ENCODE measurements at regions not wholly inside any gene's neighbourhood (a gene's known extent, or its start where the extent isn't known, plus 50 kb on each side); places are given as distances from the start of the nearest gene placed in this dataset.

GRCh38 chr1:228814176-228814575 is 78.9 kb downstream of the RHOU start:
- TF ChIP-seq CTCF (IDR thresholded peaks at IDR 0.05): no peak
- peaks cover 22% of the 10 kb centered on the region for H3K4me1 ChIP-seq (ENCODE audit: control insufficient read depth, insufficient read depth, low read length)
- H3K27me3 ChIP-seq (ENCODE audit: control insufficient read depth, insufficient read depth, low read length): no peaks in the 10 kb centered on the region
- Mint-ChIP-seq H3K27ac (no peak overlapping the region), H3K27me3 (ENCODE audit: low read depth in 2 of 2) (peaks cover 0 to 3% of the 10 kb centered on the region in 2 donors), H3K9me3 (no peaks in the 10 kb centered on the region), H3K4me3 (no peak overlapping the region), H3K4me1 (peaks cover 0 to 7% of the 10 kb centered on the region in 2 donors), H3K36me3 (no peaks in the 10 kb centered on the region)
- no peaks in the 10 kb centered on the region for H3K9me3 ChIP-seq (ENCODE audit: control insufficient read depth, insufficient read depth, low read length)
- DNase-seq (no peak), ATAC-seq (no peak)
- no peak overlapping the region for H3K27ac ChIP-seq (ENCODE audit: low read length)
- intact Hi-C loops (cut with micrococcal nuclease): no loop called here
- 74% methylated on average over 3 of the region's 4 CpGs for WGBS (ENCODE audit: insufficient coverage)
- H3K36me3 ChIP-seq (ENCODE audit: control insufficient read depth, insufficient read depth, low read length): no peaks in the 10 kb centered on the region
- H3K4me3 ChIP-seq (ENCODE audit: low read length): no peak overlapping the region

- H3K27me3 Mint-ChIP-seq (ENCODE audit: low read depth in 2 of 2): peaks cover 0 to 18% of the 10 kb centered on the region in 2 donors
- WGBS (ENCODE audit: insufficient coverage): 90% methylated on average over 7 of the region's 7 CpGs
- intact Hi-C loops (cut with micrococcal nuclease): no loop called here
Measured at GRCh38 chr1:228818296-228818695, 83.0 kb downstream of the RHOU start.

GRCh38 chr1:228818928-228819630 is 83.8 kb downstream of the RHOU start:
- Histone ChIP-seq H3K9me3 (ENCODE audit: control insufficient read depth, insufficient read depth, low read length) (no peaks in the 10 kb centered on the region), H3K27me3 (ENCODE audit: control insufficient read depth, insufficient read depth, low read length) (no peaks in the 10 kb centered on the region), H3K36me3 (ENCODE audit: control insufficient read depth, insufficient read depth, low read length) (no peaks in the 10 kb centered on the region), H3K4me1 (ENCODE audit: control insufficient read depth, insufficient read depth, low read length) (no peaks in the 10 kb centered on the region), H3K4me3 (ENCODE audit: low read length) (no peak overlapping the region), H3K27ac (ENCODE audit: low read length) (no peak overlapping the region)
- no peak for DNase-seq
- Mint-ChIP-seq H3K27me3 (ENCODE audit: low read depth in 2 of 2) (peaks cover 0 to 18% of the 10 kb centered on the region in 2 donors), H3K4me1 (no peaks in the 10 kb centered on the region), H3K36me3 (no peaks in the 10 kb centered on the region), H3K9me3 (no peaks in the 10 kb centered on the region), H3K27ac (no peak overlapping the region), H3K4me3 (no peak overlapping the region)
- intact Hi-C loops (cut with micrococcal nuclease): no loop called here
- 94% methylated on average over 5 of the region's 6 CpGs for WGBS (ENCODE audit: insufficient coverage)
- ATAC-seq: no peak
- TF ChIP-seq CTCF (IDR thresholded peaks at IDR 0.05): no peak

More at GRCh38 chr1:228818296-228818695, 83.0 kb downstream of the RHOU start:
- H3K9me3 ChIP-seq (ENCODE audit: control insufficient read depth, insufficient read depth, low read length): no peaks in the 10 kb centered on the region
- ATAC-seq (no peak), DNase-seq (no peak)
- no peak overlapping the region for H3K4me3 ChIP-seq (ENCODE audit: low read length)
- H3K4me1 ChIP-seq (ENCODE audit: control insufficient read depth, insufficient read depth, low read length): no peaks in the 10 kb centered on the region
- no peak overlapping the region for H3K27ac Mint-ChIP-seq
- no peak for TF ChIP-seq CTCF (IDR thresholded peaks at IDR 0.05)
- H3K9me3 Mint-ChIP-seq: no peaks in the 10 kb centered on the region
- H3K27me3 ChIP-seq (ENCODE audit: control insufficient read depth, insufficient read depth, low read length): no peaks in the 10 kb centered on the region
- no peaks in the 10 kb centered on the region for H3K36me3 Mint-ChIP-seq
- no peaks in the 10 kb centered on the region for H3K36me3 ChIP-seq (ENCODE audit: control insufficient read depth, insufficient read depth, low read length)
- H3K4me1 Mint-ChIP-seq: no peaks in the 10 kb centered on the region
- no peak overlapping the region for H3K4me3 Mint-ChIP-seq
- no peak overlapping the region for H3K27ac ChIP-seq (ENCODE audit: low read length)

- Mint-ChIP-seq H3K9me3 (no peaks in the 10 kb centered on the region), H3K36me3 (peaks cover 7% of the 10 kb centered on the region), H3K27me3 (ENCODE audit: low read depth in 2 of 2) (peaks cover 4 to 31% of the 10 kb centered on the region in 2 donors), H3K4me1 (peaks cover 5 to 7% of the 10 kb centered on the region in 2 donors), H3K27ac (no peak overlapping the region), H3K4me3 (no peak overlapping the region)
- TF ChIP-seq CTCF (IDR thresholded peaks at IDR 0.05): no peak
- intact Hi-C loops (cut with micrococcal nuclease): loop anchor here (10.0 kb wide), 1 partner anchor 56 kb away; no protein-coding TSS in a partner anchor
- Histone ChIP-seq H3K4me3 (ENCODE audit: low read length) (no peak overlapping the region), H3K36me3 (ENCODE audit: control insufficient read depth, insufficient read depth, low read length) (no peaks in the 10 kb centered on the region), H3K27me3 (ENCODE audit: control insufficient read depth, insufficient read depth, low read length) (peaks cover 4% of the 10 kb centered on the region), H3K9me3 (ENCODE audit: control insufficient read depth, insufficient read depth, low read length) (no peaks in the 10 kb centered on the region), H3K27ac (ENCODE audit: low read length) (no peak overlapping the region), H3K4me1 (ENCODE audit: control insufficient read depth, insufficient read depth, low read length) (peaks cover 6% of the 10 kb centered on the region)
- 90% methylated on average over 1 of the region's 2 CpGs for WGBS (ENCODE audit: insufficient coverage)
- ATAC-seq (no peak), DNase-seq (no peak)
Measured at GRCh38 chr1:228821252-228821651, 86.0 kb downstream of the RHOU start.
